OCI-M2 (cell line): ENCODE measurements at regions not wholly inside any gene's neighbourhood (a gene's known extent, or its start where the extent isn't known, plus 50 kb on each side); places are given as distances from the start of the nearest gene placed in this dataset.
"Not testable (repeated sequence)": the region's sequence is repeated elsewhere in the genome, so short reads cannot be mapped to it uniquely, and the experiment has no call there.

ENCODE experiments used
- DNase-seq: peaks from one replicate; lab custom pipeline; 2025; ENCODE audit not compliant: unreplicated experiment; lab: John Stamatoyannopoulos, UW

DNA sequence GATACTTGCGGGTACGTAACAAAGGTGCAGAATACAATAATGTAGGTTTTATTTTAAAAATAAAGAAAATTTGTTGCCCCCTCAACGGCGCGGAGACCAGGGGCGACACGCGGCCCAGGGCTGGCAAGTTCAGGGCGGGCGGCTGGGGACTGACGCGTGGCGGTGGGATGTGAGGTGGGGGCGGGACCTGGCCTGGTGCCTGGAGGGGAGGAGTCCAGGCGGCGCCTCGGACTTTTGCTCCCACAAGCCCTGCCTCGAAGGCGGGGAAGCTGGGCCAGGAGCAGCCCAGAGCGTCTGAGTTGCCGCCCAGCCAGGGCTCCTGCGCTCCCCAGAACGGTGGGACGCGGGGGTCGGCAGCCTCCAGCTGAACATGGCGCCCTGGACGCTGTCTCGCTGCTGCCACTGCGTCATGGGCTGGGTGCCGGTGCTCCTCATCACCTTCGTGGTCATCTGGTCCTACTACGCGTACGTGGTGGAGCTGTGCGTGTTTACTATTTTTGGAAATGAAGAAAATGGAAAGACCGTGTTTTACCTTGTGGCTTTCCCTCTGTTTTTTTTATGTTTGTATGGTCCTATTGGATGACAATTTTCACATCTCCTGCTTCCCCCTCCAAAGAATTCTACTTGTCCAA lies 1122.8 kb upstream of the ATXN8OS start:
- no peak for DNase-seq

DNA sequence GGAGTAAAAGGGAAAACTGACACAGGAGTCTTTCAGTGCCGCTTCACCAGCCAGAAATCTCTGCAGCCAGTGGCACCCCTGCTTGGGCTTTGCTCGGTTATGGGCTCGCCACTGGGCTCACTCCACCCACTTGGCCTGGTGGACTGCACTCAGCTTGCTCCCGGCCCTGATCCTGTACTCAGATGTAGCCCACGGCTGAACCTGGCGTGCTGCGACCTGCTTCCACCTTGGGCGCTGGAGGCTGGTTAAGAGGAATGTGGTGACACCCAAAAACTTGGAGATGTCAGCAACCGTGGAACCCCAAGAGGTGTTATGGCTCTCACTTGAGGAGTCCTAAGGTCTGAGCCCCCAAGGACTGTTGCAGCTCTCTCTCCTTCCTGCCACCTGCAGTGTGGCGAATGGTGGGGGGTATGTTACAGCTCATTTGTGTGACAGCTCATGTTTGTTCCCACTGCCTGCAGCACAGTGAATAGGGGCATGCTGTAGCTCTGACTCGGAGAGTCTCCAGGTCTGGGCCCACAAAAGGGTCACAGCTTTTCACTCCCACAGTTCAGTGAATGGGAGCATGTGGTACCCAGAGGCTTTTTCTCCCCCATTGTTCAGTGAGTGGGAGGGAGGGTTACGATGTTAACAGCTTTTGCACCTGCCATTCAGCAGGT lies 1124.5 kb upstream of the ATXN8OS start:
- no peak for DNase-seq

DNA sequence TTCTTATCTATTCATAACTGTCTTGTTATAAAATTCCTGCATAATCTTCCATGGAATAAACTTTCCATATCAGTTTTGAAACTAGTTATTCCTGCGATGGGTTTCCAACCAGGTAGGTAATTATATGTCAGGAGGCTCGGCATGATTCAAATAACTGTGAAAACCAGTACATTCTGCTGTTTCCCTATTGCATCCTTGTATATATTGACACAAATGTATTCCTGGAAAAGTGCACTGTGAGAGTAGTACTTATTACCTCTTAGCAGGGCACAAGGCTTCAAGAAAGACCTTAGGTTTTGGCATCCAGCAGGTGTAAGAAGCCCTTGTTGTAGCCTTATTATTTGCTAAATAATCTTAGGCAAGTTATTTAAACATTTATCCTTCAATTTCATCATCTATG lies 1131.3 kb upstream of the ATXN8OS start:
- DNase-seq = no peak

DNA sequence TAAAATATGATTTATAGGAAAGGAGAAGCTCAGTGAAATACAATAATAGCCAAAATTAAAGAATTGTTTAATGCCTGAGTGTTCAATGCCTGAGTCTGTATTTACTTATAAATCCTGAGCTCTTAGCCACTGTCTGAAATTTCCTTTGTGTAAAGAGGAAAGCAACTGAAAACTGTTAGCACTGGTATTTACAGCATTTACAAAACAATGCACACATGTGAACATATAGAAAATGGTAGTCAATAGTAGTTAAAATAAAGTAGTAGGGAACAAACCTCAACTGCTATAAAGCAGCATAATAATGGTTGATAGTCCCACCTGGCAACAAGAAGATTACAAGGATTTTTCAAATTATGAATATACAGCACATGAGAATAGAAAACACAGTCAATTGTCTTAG lies 1137.1 kb upstream of the ATXN8OS start:
- DNase-seq = no peak

DNA sequence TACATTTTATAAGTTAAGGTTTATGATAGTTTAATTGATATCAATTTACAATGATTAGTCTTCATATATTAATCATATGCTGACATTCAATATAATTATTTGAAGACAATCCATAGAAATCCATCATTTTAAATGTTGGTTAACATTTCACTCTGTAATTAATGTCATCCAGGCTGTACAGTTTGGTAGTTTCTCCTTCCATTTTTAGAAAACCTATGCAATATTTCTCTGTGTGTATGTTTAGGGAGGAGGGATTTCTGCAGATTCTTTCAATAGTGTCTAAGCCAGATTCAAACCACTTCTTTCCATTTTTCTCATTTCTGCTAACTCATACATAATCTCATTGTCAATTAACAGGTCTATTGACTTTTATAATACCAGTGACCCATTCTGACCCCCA lies 1159.0 kb upstream of the ATXN8OS start:
- DNase-seq = no peak

DNA sequence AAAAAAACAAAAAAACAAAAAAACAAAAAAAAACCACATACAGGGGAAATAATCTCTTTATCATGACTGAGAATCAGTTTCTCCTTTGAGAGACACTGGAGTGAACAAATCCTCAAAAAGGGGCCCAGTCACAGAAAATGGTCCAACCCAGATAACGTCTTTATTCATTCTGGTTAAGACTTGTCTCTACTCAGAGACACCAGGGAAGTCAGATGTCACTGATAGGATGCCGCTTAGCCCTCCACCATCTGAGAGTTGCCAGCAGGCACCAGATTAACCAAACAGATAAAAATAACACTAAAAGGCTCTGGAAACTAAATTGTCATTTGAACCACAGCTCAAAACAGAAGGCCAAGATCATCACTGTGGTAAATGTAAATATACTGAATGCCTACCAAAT lies 1163.4 kb upstream of the ATXN8OS start:
- DNase-seq = no peak

DNA sequence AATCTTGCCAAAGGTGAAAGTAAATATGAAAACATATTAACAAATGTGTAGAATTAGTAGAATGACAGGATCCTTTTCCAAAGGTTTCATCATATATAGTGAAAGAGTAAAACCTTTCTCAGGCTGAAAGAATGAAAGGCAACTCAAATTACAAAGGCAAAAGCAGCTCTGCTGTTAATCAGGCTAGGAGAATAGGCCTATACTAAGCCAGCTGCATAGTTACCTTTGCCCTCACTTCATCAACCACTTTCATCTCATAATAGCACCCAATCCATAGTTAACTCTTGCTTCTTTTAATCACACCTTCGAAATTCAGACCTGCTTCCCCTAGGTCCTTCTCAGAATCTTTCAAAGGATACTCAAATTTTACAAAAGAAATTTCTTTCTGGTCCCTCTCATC lies 1167.6 kb upstream of the ATXN8OS start:
- DNase-seq = no peak

DNA sequence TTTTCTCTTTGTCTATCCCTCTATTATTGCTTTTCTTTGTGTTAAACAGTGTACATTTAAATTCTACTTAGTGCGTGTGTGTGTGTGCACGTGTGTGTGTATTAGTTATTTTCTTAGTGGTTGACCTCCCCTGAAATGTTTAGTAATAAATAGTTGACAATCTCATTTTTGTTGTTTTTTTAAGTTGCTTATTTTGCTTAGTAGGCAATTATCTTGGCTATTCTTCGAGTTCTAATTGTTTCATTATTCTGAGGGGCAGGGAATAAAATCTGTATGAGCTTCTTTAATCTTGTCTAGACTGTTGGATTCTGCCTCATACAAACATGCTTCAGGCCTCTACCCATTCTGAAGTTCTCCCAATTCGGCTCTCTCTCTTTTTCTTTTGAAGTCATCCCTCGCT lies 1169.0 kb upstream of the ATXN8OS start:
- no peak for DNase-seq

DNA sequence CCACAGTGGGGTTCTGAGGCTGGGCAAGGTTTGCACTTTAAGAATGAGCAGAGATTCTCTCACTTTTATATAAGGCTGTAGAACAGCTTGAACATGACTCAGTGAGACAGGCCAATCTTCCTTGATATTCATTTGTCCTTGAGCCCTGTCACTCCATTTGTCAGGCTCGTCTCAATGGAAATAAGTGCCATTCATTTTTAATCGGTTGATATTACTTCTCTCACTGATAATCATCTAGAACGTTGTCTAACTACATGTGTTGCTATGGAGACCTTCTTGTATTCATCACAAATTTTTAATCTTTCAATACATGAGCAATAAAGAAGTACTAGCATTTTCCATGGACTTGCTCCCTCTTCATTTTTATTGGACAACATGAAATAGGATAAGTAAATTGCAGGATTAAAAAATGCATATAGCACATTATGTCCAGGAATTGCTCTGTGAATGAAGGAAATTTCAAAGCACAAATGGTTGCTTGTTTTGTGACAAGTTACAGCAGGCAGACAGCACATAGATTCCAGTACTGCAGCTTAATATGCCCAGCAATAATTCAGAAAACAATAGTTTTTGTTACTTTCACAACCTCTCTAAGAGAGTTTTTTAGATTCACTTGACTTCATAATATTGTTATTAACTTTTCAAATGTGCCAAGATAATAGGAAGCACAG lies 1178.4 kb upstream of the ATXN8OS start:
- no peak for DNase-seq

DNA sequence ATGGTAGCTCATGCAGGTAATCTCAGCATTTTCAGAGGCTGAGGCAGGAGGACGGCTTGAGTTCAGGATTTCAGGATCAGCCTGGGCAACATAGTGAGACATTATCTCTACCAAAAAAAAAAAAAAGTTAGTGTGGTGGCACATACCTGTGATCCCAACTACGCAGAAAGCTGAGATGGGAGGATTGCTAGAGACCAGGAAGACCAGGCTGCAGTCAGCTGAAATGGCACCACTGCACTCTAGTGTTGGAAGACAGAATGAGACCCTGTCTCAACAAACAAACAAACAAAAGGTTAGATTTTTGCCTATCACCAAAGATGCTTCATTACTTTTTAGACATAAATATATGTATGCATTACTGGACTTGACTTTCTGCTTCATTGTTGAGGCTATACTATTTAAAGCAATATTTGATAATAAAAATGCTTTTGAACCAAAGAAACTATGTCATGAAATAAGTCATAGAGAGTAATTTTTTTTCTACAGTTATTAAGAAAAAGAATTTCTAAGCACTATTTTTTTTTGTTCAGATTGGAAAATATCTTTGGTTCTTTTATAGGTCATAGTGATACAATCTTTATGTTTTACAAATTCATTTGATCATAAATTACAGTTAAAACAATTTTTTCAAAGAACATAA lies 1180.1 kb upstream of the ATXN8OS start:
- no peak for DNase-seq

DNA sequence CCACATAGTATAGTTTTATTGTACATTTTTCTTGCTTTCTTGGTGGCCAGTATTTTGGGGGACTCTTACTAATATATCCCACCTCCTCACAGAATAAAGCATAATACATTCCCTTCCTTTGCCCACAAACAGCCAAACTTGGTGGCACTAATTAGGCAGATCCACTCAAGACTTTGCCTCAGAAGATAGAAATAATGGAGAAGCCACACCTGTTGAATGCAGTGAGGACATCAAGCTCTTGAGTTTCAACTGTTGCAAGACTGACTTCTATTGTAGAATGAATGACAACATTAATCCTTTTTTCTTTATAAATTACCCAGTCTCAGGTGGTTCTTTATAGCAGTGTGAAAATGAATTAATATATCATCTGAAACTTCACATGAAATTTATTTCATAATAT lies 1183.6 kb upstream of the ATXN8OS start:
- DNase-seq = no peak

DNA sequence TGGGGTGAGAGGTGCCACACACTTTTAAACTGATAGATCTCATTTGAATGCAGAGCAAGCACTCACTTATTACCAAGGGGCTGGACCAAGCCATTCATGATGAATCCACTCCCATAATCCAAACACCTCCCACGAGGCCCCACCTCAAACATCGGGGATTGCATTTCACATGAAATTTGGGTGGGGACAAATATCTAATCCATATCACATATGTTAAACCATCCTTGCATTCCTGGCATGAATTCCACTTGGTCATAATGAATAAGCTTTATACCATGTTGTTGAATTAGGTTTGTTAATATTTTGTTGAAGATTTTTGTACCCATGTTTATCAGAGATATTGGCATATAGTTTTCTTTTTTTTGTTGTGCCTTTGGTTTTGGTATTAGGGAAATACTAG lies 1198.7 kb upstream of the ATXN8OS start:
- no peak for DNase-seq

DNA sequence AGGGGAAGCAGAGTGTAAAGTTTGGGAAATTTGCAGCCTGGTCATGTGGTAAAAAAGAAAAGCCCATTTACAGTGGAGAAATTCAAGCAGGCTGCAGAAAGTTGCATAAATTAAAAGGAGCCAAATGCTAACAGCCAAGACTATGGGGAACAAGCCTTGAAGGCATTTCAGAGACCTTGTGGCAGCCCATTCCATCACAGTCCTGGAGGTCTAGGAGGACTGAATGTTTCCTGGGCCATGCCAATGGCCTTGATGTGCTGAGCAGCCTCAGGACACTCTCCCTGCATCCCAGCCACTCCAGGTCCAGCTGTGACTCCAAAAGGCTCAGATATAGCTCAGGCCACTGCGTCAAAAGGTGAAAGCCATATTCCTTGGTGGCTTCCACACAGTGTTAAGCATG lies 1202.4 kb upstream of the ATXN8OS start:
- DNase-seq = no peak

DNA sequence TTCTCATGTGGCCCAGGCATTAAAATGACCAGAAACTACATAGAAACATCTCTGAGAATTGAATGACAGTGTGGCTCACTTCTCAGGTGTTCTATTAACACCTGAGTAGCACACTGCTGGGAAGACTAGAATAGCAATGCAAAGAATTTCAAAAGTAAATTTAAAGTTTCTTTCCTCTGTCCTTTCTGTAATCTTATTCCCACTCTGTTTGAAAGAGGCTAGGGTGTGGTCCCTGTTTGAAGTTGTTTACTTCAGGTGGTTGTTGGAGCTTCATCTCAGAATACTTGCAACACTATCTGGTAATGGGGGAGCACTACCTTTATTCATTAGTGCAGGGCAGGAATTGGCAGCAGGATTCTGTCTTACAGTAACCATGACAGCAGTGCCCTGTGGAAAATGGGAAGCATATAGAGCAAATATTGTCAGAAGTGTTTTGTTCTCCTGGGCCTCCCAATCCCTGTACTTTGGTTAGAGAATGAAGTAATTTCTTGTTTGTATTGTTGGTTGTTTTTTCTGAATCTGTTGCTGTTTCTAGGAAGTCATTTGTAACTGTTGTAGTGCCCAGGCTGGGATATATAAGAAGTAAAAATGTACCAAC lies 1210.2 kb upstream of the ATXN8OS start:
- no peak for DNase-seq

DNA sequence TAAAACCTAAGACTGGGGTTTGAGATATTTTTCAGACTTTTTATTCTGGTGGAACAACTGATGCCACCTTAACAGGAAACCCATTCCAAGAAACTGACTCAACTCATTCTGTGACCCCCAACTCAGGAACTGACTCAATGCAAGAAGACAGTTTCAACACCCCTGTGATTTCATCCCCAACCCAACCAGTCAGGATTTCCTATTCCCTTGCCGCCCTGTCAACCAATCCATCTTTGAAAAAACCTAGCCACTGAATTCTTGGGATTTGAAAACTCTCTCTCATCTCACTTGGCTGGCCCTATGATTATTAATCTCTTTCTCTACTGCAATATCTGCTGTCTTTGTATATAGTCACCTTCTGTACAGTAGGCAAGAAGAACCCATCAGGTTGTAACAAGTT lies 1211.9 kb upstream of the ATXN8OS start:
- no peak for DNase-seq

DNA sequence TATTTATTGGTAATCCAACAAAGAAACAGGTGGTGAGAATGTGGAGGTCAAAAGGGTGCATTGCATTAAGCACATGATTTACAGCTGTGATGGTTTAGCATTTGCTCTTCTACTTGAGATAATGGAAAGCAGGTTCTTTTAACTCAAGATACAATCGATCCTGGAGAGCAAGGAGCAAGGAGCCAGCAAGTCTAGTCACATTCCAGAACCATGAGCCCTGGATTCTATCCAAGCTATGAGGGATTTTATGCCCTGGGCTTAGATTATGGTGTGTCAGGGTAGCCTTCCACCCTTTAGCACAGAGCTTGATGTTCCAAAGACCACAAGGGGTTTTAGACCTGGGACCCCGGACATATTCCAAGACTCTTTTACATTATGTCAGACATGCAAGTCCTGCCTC lies 1213.9 kb upstream of the ATXN8OS start:
- not testable (repeated sequence) for DNase-seq

DNA sequence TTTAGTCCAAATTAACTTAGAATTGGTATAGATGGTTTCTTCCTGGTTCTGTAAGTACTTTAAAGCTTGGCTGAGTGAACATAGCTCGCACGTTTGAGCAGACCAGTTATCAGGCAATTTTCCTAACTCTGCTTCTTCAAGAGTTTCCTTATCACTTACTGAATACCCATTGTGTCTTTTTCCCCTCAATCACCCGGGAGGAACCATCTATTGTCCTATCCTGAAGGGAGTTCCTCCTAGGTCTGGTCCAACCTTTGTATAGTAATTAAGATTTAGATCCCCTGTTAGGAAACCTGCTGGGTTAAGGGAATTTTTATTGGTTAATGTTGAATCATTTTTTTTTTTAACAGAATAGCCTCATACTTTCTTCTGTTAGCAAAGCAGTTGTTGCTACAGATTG lies 1215.0 kb upstream of the ATXN8OS start:
- DNase-seq = not testable (repeated sequence)

DNA sequence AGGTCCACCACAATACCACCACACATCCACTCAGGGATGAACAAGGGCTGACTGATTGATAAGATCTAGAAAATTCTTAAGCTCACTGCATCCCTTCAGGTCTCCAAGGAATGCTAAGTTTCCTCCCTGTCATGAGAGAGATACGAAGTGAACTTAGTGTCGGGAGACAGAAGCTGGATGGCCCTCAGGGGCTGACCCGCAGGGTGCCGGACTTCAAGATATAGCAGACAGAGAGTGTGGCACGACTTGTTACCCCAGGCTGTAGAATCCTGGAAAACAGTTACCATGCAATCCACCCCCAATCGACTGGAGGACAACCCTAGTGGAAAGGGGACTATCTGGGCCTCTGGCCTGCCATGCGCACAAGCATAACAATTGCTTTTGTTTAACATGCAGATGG lies 1217.5 kb upstream of the ATXN8OS start:
- not testable (repeated sequence) for DNase-seq

DNA sequence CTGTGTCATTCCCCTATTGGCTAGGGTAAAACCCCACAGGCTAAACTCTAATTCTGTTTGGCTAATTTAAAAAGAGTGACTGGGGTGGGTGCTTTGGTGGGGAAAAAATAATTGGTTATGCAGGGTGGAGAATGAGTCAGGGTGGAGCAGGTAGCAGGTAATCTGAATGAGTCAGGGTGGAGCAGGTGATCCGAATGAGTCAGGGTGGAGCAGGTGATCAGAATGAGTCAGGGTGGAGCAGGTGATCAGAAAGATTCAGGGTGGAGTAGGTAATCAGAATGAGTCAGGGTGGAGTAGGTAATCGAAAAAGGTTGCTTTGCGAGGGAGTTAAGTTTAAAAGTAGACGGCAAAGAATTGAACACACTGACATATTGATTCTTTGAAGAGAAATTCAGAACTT lies 1218.8 kb upstream of the ATXN8OS start:
- DNase-seq = no peak

DNA sequence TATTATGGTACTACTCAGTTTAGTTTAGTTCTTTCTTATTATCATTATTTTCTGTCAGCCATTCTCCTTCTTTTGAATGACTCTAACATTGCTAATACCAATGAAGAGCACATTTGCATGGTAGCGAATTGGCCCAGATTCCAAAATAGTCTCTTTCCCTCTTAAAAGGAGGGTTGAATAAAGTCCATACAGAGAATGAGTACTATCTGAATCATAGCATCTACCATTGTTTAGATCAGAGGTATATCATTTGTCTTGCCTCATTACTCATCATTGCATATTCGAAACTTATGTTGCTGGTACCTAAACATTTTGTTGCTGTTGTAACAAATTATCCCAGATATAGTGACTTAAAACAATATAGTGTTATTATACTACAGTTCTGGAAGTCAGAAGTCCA lies 1235.3 kb upstream of the ATXN8OS start:
- DNase-seq = no peak

DNA sequence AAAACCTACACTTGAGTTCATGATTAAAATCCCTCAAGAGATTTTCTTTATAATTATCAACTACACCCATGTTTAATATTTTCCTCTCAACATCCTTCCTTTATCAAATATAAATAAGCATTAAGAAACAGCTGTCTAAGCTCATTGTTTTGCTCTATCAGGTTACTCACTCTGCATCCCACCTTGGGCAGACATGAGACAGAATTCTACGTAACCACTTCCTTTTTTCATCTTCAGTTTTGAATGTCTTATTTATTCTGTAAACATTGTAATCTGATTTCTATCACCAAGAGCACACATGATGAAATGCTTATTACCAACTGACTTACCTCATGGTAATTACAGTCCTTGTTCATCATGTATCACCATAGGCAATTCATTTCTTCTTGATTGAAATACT lies 1256.6 kb upstream of the ATXN8OS start:
- no peak for DNase-seq

DNA sequence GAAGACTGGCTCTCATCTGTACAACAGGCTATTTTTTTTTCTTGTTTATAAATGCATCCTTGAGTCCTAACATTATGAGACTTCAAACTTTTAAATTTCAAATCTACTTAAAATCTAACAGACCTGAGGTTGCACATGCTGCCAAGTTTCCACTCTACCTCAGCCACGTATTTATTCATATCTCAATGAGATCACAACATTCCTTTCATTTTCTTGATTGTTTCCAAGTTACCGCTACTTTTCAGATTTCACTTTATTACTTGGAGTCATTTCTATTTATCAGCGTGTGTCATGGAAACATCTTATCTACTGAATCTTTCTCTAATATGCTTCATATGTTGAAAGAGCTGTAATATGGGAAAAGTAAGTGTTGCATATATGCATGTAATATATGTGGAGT lies 1257.5 kb upstream of the ATXN8OS start:
- no peak for DNase-seq
